ENCODE measurements at regions not wholly inside any gene's neighbourhood (a gene's known extent, or its start where the extent isn't known, plus 50 kb on each side); places are given as distances from the start of the nearest gene placed in this dataset.

DNA sequence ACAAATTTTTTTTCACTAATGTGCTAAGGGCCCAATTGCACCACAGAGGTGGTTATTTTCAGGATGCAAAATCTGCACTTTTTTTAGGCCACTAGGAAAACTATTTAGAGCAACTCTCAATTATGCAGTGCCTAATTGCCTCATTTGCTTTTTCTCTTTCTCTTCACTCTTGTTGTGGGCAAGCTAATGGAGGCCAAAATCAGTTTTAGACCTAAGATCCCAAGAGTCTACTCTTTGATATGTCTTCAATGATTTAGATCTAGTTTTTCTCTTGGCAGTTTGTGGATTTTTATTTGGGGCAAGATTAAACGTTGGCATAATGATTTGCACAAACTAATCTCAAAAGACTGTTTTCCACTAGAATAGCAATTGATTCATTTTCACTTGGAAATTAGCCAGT, 1996.9 kb downstream of the LRRC4C start:
- intact Hi-C loops (cut with DNase I) = no loop called here
- 5 to 11% (median 7%) methylated on average over 1 of the region's 1 CpG for WGBS, 3 donors
- H3K36me3 ChIP-seq = no peaks in the 10 kb centered on the region
- H3K4me1 ChIP-seq (ENCODE audit: insufficient read depth) = no peaks in the 10 kb centered on the region
- no peak overlapping the region for H3K4me3 ChIP-seq
- DNase-seq = no peak
- no peak overlapping the region for H3K27ac ChIP-seq
- no peaks in the 10 kb centered on the region for H3K27me3 ChIP-seq
- TF ChIP-seq, protein P1, sequence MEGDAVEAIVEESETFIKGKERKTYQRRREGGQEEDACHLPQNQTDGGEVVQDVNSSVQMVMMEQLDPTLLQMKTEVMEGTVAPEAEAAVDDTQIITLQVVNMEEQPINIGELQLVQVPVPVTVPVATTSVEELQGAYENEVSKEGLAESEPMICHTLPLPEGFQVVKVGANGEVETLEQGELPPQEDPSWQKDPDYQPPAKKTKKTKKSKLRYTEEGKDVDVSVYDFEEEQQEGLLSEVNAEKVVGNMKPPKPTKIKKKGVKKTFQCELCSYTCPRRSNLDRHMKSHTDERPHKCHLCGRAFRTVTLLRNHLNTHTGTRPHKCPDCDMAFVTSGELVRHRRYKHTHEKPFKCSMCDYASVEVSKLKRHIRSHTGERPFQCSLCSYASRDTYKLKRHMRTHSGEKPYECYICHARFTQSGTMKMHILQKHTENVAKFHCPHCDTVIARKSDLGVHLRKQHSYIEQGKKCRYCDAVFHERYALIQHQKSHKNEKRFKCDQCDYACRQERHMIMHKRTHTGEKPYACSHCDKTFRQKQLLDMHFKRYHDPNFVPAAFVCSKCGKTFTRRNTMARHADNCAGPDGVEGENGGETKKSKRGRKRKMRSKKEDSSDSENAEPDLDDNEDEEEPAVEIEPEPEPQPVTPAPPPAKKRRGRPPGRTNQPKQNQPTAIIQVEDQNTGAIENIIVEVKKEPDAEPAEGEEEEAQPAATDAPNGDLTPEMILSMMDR (IDR thresholded peaks at IDR 0.05) = no peak
- TF ChIP-seq EP300 (IDR thresholded peaks at IDR 0.05) = no peak
- no peak for TF ChIP-seq POLR2A (IDR thresholded peaks at IDR 0.05)
- H3K9me3 ChIP-seq = no peaks in the 10 kb centered on the region

DNA sequence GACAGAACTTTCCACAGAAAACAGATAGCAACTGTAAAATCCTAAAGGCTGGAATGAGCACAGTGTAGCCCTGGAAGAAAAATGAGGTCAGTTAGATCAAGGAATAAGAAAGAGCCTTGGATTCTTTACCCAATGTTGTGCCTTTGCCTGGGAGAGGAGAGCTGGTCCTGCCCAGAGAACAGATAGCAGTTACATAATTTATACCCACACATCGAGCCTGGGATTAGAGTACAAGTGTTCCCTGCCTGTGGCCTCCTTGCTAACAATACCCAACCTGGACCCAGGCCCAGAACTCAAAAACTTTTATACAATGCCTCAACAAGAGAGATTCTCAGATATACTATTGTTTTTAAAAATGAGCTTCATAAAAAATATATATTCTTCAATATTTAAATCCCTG, 1998.4 kb downstream of the LRRC4C start:
- no peak for DNase-seq
- H3K4me3 ChIP-seq = no peak overlapping the region
- intact Hi-C loops (cut with DNase I) = no loop called here
- no peak overlapping the region for H3K27ac ChIP-seq
- H3K9me3 ChIP-seq = no peaks in the 10 kb centered on the region
- 18 to 24% (median 23%) methylated on average over 1 of the region's 1 CpG for WGBS, 3 donors
- H3K27me3 ChIP-seq = no peaks in the 10 kb centered on the region
- H3K36me3 ChIP-seq = no peaks in the 10 kb centered on the region
- TF ChIP-seq POLR2A (IDR thresholded peaks at IDR 0.05) (no peak), EP300 (IDR thresholded peaks at IDR 0.05) (no peak)
- TF ChIP-seq, protein P1 (IDR thresholded peaks at IDR 0.05) = no peak
- no peaks in the 10 kb centered on the region for H3K4me1 ChIP-seq (ENCODE audit: insufficient read depth)

DNA sequence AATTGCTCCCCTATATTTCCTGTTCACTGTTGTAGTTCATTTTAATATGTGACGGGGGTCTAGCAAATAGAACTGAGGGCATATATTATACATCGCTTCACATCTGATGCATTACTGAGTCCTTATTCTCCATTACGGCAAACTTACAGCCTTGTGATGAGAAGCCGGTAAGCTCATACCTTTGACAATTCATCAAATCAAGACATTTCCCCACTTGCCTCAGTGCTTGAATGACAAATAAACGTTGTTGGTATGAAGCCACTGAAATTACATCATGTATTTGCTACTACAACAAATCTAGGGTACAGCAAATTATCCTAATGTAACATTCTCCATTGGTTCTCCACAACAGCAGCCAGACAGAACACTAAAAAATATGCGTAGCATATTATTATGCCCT, 1999.8 kb downstream of the LRRC4C start:
- TF ChIP-seq EP300 (IDR thresholded peaks at IDR 0.05) = no peak
- TF ChIP-seq, protein P1 (IDR thresholded peaks at IDR 0.05) = no peak
- TF ChIP-seq POLR2A (IDR thresholded peaks at IDR 0.05) = no peak

DNA sequence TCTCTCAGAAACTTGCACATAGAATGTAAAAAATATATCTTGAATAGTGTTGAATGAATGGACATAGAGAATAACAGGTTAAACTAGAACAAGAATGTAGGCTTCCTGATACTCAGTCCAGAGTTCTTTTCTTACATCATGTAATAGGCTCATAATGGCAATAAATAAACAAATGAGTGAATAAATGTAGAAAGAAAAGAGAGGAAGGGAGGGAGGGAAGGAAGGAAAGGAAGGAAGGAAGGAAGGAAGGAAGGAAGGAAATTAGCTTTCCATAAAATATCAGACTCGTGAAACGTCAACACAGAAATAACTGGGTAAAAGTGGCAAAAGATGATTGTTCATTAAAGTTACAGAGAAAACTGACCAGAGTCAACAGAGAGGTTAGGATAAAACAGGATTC, 2001.0 kb downstream of the LRRC4C start:
- Histone ChIP-seq H3K9me3 (no peaks in the 10 kb centered on the region), H3K4me1 (ENCODE audit: insufficient read depth) (no peaks in the 10 kb centered on the region), H3K4me3 (no peak overlapping the region), H3K27me3 (no peaks in the 10 kb centered on the region), H3K36me3 (no peaks in the 10 kb centered on the region), H3K27ac (no peak overlapping the region)
- 60 to 79% (median 65%) methylated on average over 2 of the region's 2 CpGs for WGBS, 3 donors
- intact Hi-C loops (cut with DNase I) = no loop called here
- TF ChIP-seq, protein P1 (IDR thresholded peaks at IDR 0.05) = no peak
- TF ChIP-seq EP300 (IDR thresholded peaks at IDR 0.05) (no peak), POLR2A (IDR thresholded peaks at IDR 0.05) (no peak)
- DNase-seq = no peak

More for the DNA sequence above, 1999.8 kb downstream of the LRRC4C start:
- Histone ChIP-seq H3K9me3 (no peaks in the 10 kb centered on the region), H3K4me3 (no peak overlapping the region), H3K36me3 (no peaks in the 10 kb centered on the region), H3K27ac (no peak overlapping the region), H3K27me3 (no peaks in the 10 kb centered on the region), H3K4me1 (ENCODE audit: insufficient read depth) (no peaks in the 10 kb centered on the region)
- intact Hi-C loops (cut with DNase I) = no loop called here
- DNase-seq = no peak
- WGBS, 3 donors = 79 to 85% (median 84%) methylated on average over 6 of the region's 6 CpGs

Data from ovary (tissue), 7 donors.